ENCODE measurements at regions not wholly inside any gene's neighbourhood (a gene's known extent, or its start where the extent isn't known, plus 50 kb on each side); places are given as distances from the start of the nearest gene placed in this dataset.
A peak's percentile ranks its signal among the peaks of the same experiment; 100 is the strongest.

DNA sequence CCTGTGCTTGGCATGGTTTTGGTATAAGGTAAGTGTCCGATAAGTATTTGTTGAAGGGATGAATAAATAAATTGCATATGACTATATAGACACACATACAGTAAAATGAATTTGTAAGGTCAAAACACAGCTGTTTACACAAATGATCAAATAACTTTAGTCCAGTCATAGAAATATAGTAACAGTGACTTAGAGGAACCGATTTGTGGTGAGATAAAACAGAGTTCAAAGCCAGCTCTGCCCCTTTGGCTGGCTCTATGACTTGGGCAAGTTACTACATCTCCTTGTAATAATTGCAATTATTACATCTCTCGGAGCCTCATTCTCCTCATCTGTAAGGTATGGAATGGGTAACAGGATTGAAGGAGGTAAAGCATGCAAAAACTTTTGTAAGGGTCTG lies 384.0 kb downstream of the PLK2 start:
- intact Hi-C loops (cut with DNase I): loop anchor here in 9 of 10 donors (5.0 to 10.0 kb wide), 6 partner anchors 169 to 381 kb away; no protein-coding TSS in a partner anchor
- peak overlapping the region in 8 of 12 donors; percentile 0 to 82 (median 57) for H3K27ac ChIP-seq
- peaks cover 6 to 79% (median 61%) of the 10 kb centered on the region in 12 donors for H3K4me1 ChIP-seq
- no peaks in the 10 kb centered on the region for H3K27me3 ChIP-seq
- H3K36me3 ChIP-seq: no peaks in the 10 kb centered on the region
- WGBS, 4 donors: 70 to 88% (median 80%) methylated on average over 3 of the region's 3 CpGs
- H3K4me3 ChIP-seq: no peak overlapping the region
- ATAC-seq (no peak), DNase-seq (no peak)
- TF ChIP-seq, protein P1, sequence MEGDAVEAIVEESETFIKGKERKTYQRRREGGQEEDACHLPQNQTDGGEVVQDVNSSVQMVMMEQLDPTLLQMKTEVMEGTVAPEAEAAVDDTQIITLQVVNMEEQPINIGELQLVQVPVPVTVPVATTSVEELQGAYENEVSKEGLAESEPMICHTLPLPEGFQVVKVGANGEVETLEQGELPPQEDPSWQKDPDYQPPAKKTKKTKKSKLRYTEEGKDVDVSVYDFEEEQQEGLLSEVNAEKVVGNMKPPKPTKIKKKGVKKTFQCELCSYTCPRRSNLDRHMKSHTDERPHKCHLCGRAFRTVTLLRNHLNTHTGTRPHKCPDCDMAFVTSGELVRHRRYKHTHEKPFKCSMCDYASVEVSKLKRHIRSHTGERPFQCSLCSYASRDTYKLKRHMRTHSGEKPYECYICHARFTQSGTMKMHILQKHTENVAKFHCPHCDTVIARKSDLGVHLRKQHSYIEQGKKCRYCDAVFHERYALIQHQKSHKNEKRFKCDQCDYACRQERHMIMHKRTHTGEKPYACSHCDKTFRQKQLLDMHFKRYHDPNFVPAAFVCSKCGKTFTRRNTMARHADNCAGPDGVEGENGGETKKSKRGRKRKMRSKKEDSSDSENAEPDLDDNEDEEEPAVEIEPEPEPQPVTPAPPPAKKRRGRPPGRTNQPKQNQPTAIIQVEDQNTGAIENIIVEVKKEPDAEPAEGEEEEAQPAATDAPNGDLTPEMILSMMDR (IDR thresholded peaks at IDR 0.05): no peak
- TF ChIP-seq POLR2A (IDR thresholded peaks at IDR 0.05): no peak
- H3K9me3 ChIP-seq: no peaks in the 10 kb centered on the region

DNA sequence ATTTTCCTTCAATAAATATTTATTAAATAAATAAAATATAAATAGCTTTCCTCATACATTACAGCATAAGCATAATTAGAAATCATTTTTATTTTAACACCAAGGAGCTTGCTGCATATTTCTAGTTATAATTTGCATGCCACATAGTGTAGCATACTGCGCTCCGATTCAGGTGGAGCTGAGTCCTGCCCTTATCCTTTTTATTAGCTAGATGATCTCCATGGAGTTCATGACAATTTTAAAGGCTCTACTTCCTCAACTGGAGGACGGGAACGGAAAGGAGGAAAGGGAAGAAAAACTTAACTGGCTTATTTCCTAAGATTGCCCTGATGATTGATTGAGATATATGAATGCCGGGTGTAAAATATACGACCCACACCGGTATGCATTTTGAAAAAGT lies 385.2 kb downstream of the PLK2 start:
- Histone ChIP-seq H3K27ac (peak overlapping the region in 7 of 12 donors; percentile 12 to 82 (median 76)), H3K9me3 (no peaks in the 10 kb centered on the region), H3K4me3 (no peak overlapping the region), H3K27me3 (no peaks in the 10 kb centered on the region), H3K36me3 (no peaks in the 10 kb centered on the region), H3K4me1 (peaks cover 6 to 81% (median 63%) of the 10 kb centered on the region in 12 donors)
- DNase-seq: no peak
- no peak for ATAC-seq
- intact Hi-C loops (cut with DNase I): loop anchor here (5.0 to 10.0 kb wide), 11 partner anchors 53 to 383 kb away; no protein-coding TSS in a partner anchor
- WGBS, 4 donors: 61 to 80% (median 68%) methylated on average over 7 of the region's 7 CpGs
- TF ChIP-seq, protein P1 (IDR thresholded peaks at IDR 0.05): no peak
- no peak for TF ChIP-seq POLR2A (IDR thresholded peaks at IDR 0.05)

DNA sequence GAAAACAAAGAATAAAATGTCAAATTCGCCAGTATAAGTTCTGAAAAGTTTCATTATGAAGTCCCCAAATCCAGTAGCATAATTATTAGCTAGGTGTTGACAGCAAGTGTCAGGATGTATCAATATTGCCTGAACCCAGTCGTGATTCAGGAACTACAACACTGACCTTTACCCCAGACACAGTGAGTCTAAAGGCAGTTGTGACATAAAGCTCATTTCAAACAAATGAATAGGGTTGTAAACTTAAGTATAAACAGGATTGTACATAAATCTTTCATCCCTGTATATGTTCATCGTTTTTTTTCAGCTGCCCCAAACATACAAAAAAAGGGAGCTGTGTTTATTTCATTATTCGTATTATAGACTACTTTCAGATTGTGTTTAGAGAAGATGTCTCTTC lies 385.7 kb downstream of the PLK2 start:
- 65 to 72% (median 70%) methylated on average over 4 of the region's 4 CpGs for WGBS, 4 donors
- intact Hi-C loops (cut with DNase I): loop anchor here (5.0 to 10.0 kb wide), 11 partner anchors 53 to 383 kb away; no protein-coding TSS in a partner anchor
- Histone ChIP-seq H3K4me1 (peaks cover 6 to 81% (median 63%) of the 10 kb centered on the region in 12 donors), H3K4me3 (no peak overlapping the region), H3K27ac (peak overlapping the region in 8 of 12 donors; percentile 2 to 84 (median 78)), H3K36me3 (no peaks in the 10 kb centered on the region), H3K9me3 (no peaks in the 10 kb centered on the region), H3K27me3 (no peaks in the 10 kb centered on the region)
- ATAC-seq (no peak), DNase-seq (no peak)
- TF ChIP-seq, protein P1 (IDR thresholded peaks at IDR 0.05): no peak
- TF ChIP-seq POLR2A (IDR thresholded peaks at IDR 0.05): no peak

DNA sequence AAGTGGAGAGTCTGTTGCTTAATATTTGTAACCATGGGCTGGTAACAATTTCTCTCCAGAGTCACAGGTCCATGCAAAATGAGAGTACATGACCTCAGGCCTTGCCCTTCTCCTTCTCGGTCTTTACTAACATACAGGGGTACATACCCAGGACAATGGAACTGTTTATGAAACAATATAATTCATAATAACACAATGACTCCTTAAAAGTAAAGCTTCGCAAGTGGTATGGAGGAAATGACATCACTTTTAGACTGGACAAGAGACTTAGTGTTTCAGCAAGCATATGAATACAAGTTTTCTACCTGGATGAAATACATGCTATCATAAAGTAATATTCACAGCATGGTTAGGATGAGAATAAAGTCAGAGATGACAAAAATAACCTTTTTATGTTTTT lies 386.6 kb downstream of the PLK2 start:
- 60 to 79% (median 68%) methylated on average over 2 of the region's 2 CpGs for WGBS, 4 donors
- intact Hi-C loops (cut with DNase I): loop anchor here (2.0 to 10.0 kb wide), 12 partner anchors 54 to 384 kb away; no protein-coding TSS in a partner anchor
- Histone ChIP-seq H3K4me1 (peaks cover 6 to 74% (median 61%) of the 10 kb centered on the region in 12 donors), H3K27ac (peak overlapping the region in 11 of 12 donors; percentile 39 to 85 (median 80)), H3K36me3 (no peaks in the 10 kb centered on the region), H3K27me3 (no peaks in the 10 kb centered on the region), H3K9me3 (peaks cover 0 to 4% (median 0%) of the 10 kb centered on the region in 12 donors), H3K4me3 (no peak overlapping the region)
- no peak for ATAC-seq
- TF ChIP-seq POLR2A (IDR thresholded peaks at IDR 0.05): no peak
- TF ChIP-seq, protein P1 (IDR thresholded peaks at IDR 0.05): no peak
- no peak for DNase-seq
